IMR-90 (cell line): ENCODE measurements at regions not wholly inside any gene's neighbourhood (a gene's known extent, or its start where the extent isn't known, plus 50 kb on each side); places are given as distances from the start of the nearest gene placed in this dataset.

ENCODE experiments used
- ATAC-seq: fragments of 200-7000 bp; cut with Tn5 transposase; 2 replicates; pipeline ENCODE4 v1.9.1; 2020; ENCODE audit warnings: low read depth, mild to moderate bottlenecking, moderate library complexity
- BruUV-seq: library from RNA; stranded (reverse); fragments of 400-500 nt; replicated peaks from 2 replicates; lab custom pipeline; 2021; lab: Mats Ljungman, UMichigan
- CTCF ChIA-PET: fragments of 300-600 bp; formaldehyde crosslinking; extraction: SDS; loops from one replicate; lab custom pipeline; 2021; ENCODE audit warnings: antibody characterized with exemption; lab: Yijun Ruan, JAX
- POLR2A ChIA-PET: fragments of 300-600 bp; sonication (Branson Sonifier 250); formaldehyde crosslinking; loops from one replicate; lab custom pipeline; 2022; ENCODE audit warnings: antibody characterized with exemption; ENCODE audit not compliant: unreplicated experiment; lab: Charles Lee
- DNase-seq: peaks from one replicate; pipeline ENCODE4 v3.0.0; 2013
- H2AFZ ChIP-seq: replicated peaks from 2 replicates; pipeline ENCODE3; 2013; ENCODE audit warnings: low read length, mild to moderate bottlenecking; ENCODE audit not compliant: poor library complexity
- H2AK5ac ChIP-seq: 2 replicates; pipeline ENCODE4 v1.6.1; 2013; ENCODE audit warnings: low read depth, low read length, inconsistent platforms
- H2AK9ac ChIP-seq: replicated peaks from 2 replicates; pipeline ENCODE3; 2013; ENCODE audit warnings: mild to moderate bottlenecking, low read depth, low read length, moderate library complexity; ENCODE audit not compliant: poor library complexity
- H2BK120ac ChIP-seq: 2 replicates; pipeline ENCODE4 v1.6.1; 2013; ENCODE audit warnings: low read depth, low read length, inconsistent platforms
- H2BK15ac ChIP-seq: 3 replicates; pipeline ENCODE4 v1.6.1; 2013; ENCODE audit warnings: low read depth, low read length, inconsistent platforms
- H2BK20ac ChIP-seq: 2 replicates; pipeline ENCODE4 v1.6.1; 2013; ENCODE audit warnings: low read depth, mild to moderate bottlenecking, inconsistent platforms, low read length, moderate library complexity
- H2BK5ac ChIP-seq: 2 replicates; pipeline ENCODE4 v1.6.1; 2013; ENCODE audit warnings: mild to moderate bottlenecking, low read depth, low read length, inconsistent platforms; ENCODE audit not compliant: poor library complexity, severe bottlenecking
- H3K14ac ChIP-seq: replicated peaks from 2 replicates; pipeline ENCODE4 v1.6.1; 2013; ENCODE audit warnings: low read depth, low read length, inconsistent platforms
- H3K18ac ChIP-seq: 2 replicates; pipeline ENCODE4 v1.6.1; 2013; ENCODE audit warnings: low read depth, low read length, control low read depth
- H3K23ac ChIP-seq: 2 replicates; pipeline ENCODE4 v1.6.1; 2013; ENCODE audit warnings: low read depth, low read length, inconsistent platforms
- H3K27ac ChIP-seq: 2 replicates; pipeline ENCODE4 v1.5.1; 2013; ENCODE audit warnings: mild to moderate bottlenecking, control low read depth, low read length; ENCODE audit not compliant: insufficient read depth
- H3K27me3 ChIP-seq: 2 replicates; pipeline ENCODE4 v1.6.1; 2013; ENCODE audit warnings: low read length; ENCODE audit not compliant: control insufficient read depth, insufficient read depth
- H3K36me3 ChIP-seq: 2 replicates; pipeline ENCODE4 v1.6.1; 2013; ENCODE audit warnings: low read length, mixed read lengths; ENCODE audit not compliant: control insufficient read depth, insufficient read depth
- H3K4ac ChIP-seq: 2 replicates; pipeline ENCODE4 v1.6.1; 2013; ENCODE audit warnings: low read depth, low read length, inconsistent platforms
- H3K4me1 ChIP-seq: 2 replicates; pipeline ENCODE4 v1.6.1; 2013; ENCODE audit warnings: low read length, mixed read lengths; ENCODE audit not compliant: control insufficient read depth, insufficient read depth
- H3K4me2 ChIP-seq: 2 replicates; pipeline ENCODE4 v1.6.1; 2013; ENCODE audit warnings: low read depth, mild to moderate bottlenecking, control low read depth, low read length, moderate library complexity
- H3K4me3 ChIP-seq: 2 replicates; pipeline ENCODE4 v1.5.1; 2013; ENCODE audit warnings: low read depth, mild to moderate bottlenecking, control low read depth, low read length, moderate library complexity; ENCODE audit not compliant: insufficient read depth
- H3K56ac ChIP-seq: 2 replicates; pipeline ENCODE4 v1.6.1; 2013; ENCODE audit warnings: low read length, inconsistent platforms; ENCODE audit not compliant: insufficient read depth; ENCODE audit errors: extremely low read depth
- H3K79me1 ChIP-seq, 2 experiments: 2 replicates each; pipeline ENCODE4 v1.6.1; 2013; ENCODE audit warnings: low read length in 2 of 2, inconsistent platforms in 1 of 2, low read depth in 1 of 2
- H3K9ac ChIP-seq: 2 replicates; pipeline ENCODE4 v1.6.1; 2013; ENCODE audit warnings: low read depth, low read length, control low read depth
- H3K9me1 ChIP-seq: 2 replicates; pipeline ENCODE4 v1.6.1; 2013; ENCODE audit warnings: low read length, inconsistent platforms; ENCODE audit not compliant: insufficient read depth
- H3K9me3 ChIP-seq: 2 replicates; pipeline ENCODE4 v1.6.1; 2013; ENCODE audit warnings: low read length; ENCODE audit not compliant: control insufficient read depth, insufficient read depth
- H4K20me1 ChIP-seq: 2 replicates; pipeline ENCODE4 v1.6.1; 2013; ENCODE audit warnings: low read length, inconsistent platforms; ENCODE audit not compliant: insufficient read depth
- H4K5ac ChIP-seq: 2 replicates; pipeline ENCODE4 v1.6.1; 2013; ENCODE audit warnings: mild to moderate bottlenecking, low read depth, low read length, control low read depth
- H4K8ac ChIP-seq, 2 experiments: 2 replicates each; pipeline ENCODE4 v1.6.1; 2013; ENCODE audit warnings: low read depth in 2 of 2, low read length in 2 of 2, control low read depth in 1 of 2, inconsistent platforms in 1 of 2
- H4K91ac ChIP-seq: 2 replicates; pipeline ENCODE4 v1.6.1; 2013; ENCODE audit warnings: low read depth, low read length, inconsistent platforms; ENCODE audit not compliant: insufficient read depth
- ELK1 ChIP-seq: fragments of 150-350 bp; IDR thresholded peaks from 2 replicates; pipeline ENCODE4 v1.6.1; 2016; ENCODE audit warnings: low read depth, mild to moderate bottlenecking, low read length, moderate library complexity, borderline replicate concordance
- WGBS, 2 experiments: methylation state at CpG; one replicate each; pipeline versions ENCODE4 v1.1.5 to v1.1.7; 2013; ENCODE audit warnings: missing lambda C conversion rate in 2 of 2; ENCODE audit not compliant: insufficient read length in 1 of 2; ENCODE audit errors: extremely low coverage in 2 of 2; 5-methylcytosine and 5-hydroxymethylcytosine counted together
- dilution Hi-C: fragments of 300-500 bp; cut with HindIII; formaldehyde crosslinking; loops from one replicate; pipeline ENCODE4 v1.14.3; 2018; ENCODE audit warnings: low sequenced_read_pairs; ENCODE audit not compliant: unreplicated experiment
- in situ Hi-C: fragments of 300-500 bp; cut with MboI; formaldehyde crosslinking; loops from 3 replicates; pipeline ENCODE4 v1.14.3; 2019; ENCODE audit warnings: low sequenced_read_pairs, inconsistent platforms, mixed read lengths
- intact Hi-C: fragments of 100-400 bp; cut with micrococcal nuclease; formaldehyde crosslinking; loops from 2 replicates; pipeline ENCODE4 v1.10.0; 2022

GRCh38 chr6:104573350-104573749 is 286.4 kb downstream of the HACE1 start:
- Histone ChIP-seq H2BK120ac (no peak overlapping the region), H3K4me2 (no peak overlapping the region), H3K14ac (no peak overlapping the region), H3K23ac (no peak overlapping the region), H3K18ac (no peak overlapping the region), H2BK20ac (no peak overlapping the region), H3K4ac (no peak overlapping the region), H3K9ac (no peak overlapping the region), H2AK9ac (no peak overlapping the region), H2AK5ac (no peak overlapping the region), H2BK15ac (no peak overlapping the region), H4K91ac (no peak overlapping the region), H3K9me3 (no peaks in the 10 kb centered on the region), H3K4me3 (no peak overlapping the region), H3K56ac (no peak overlapping the region), H3K36me3 (no peaks in the 10 kb centered on the region), H3K9me1 (no peaks in the 10 kb centered on the region), H3K27me3 (no peaks in the 10 kb centered on the region), H2AFZ (no peak overlapping the region), H4K5ac (no peak overlapping the region), H3K79me1 (no peaks in the 10 kb centered on the region), H3K27ac (no peak overlapping the region), H4K8ac (no peak overlapping the region), H4K20me1 (no peaks in the 10 kb centered on the region), H3K4me1 (no peaks in the 10 kb centered on the region), H2BK5ac (no peak overlapping the region)
- CTCF ChIA-PET: no interaction called here
- no CpG with 5 or more reads among the region's 3 CpGs for WGBS, 2 experiments
- intact Hi-C loops (no loop called here), in situ Hi-C loops (no loop called here), dilution Hi-C loops (no loop called here)
- DNase-seq (no peak), ATAC-seq (no peak)
- POLR2A ChIA-PET: no interaction called here
- no TSS peak for BruUV-seq
- no peak for TF ChIP-seq ELK1
